K562 (cell line): ENCODE measurements at regions not wholly inside any gene's neighbourhood (a gene's known extent, or its start where the extent isn't known, plus 50 kb on each side); places are given as distances from the start of the nearest gene placed in this dataset.

Source experiments
- ATAC-seq: fragments of 200-7000 bp; cut with Tn5 transposase; 3 replicates; pipeline ENCODE4 v1.9.1; 2020; ENCODE audit warnings: moderate library complexity
- BruUV-seq: library from RNA; stranded (reverse); fragments of 400-500 nt; replicated peaks from 2 replicates; lab custom pipeline; 2021; lab: Mats Ljungman, UMichigan
- CTCF ChIA-PET: fragments of 300-600 bp; formaldehyde crosslinking; extraction: SDS; loops from one replicate; lab custom pipeline; 2021; ENCODE audit warnings: low intra/inter-chr PET ratio; lab: Yijun Ruan, JAX
- POLR2A ChIA-PET: fragments of 300-600, 350-650 bp; sonication (Branson Sonifier 250); formaldehyde crosslinking; extraction: SDS; loops from one replicate; lab custom pipeline; 2021; ENCODE audit warnings: antibody characterized with exemption, inconsistent platforms; lab: Yijun Ruan, JAX
- DNase-seq, 4 experiments: peaks; one replicate each; pipeline versions ENCODE4 v3.0.0 to v3.0.0-alpha.2; 2011 to 2018; ENCODE audit warnings: low spot score in 3 of 4, mixed read lengths in 3 of 4; ENCODE audit errors: extremely low read depth in 1 of 4
- FAIRE-seq: peaks from 2 replicates; lab custom pipeline; 2011; peaks lifted over from hg19 to GRCh38; lab: Jason Lieb, UNC
- H2AFZ ChIP-seq: 2 replicates; pipeline ENCODE4 v1.6.0; 2011; ENCODE audit warnings: low read depth, low read length, control low read depth, inconsistent platforms
- H3K27ac ChIP-seq: fragments of 200-600 bp; 3 replicates; pipeline ENCODE4 v1.8.0; 2011; ENCODE audit warnings: low read depth, mild to moderate bottlenecking, control low read depth, inconsistent platforms, low read length, moderate library complexity, mixed read lengths; ENCODE audit errors: extremely low read depth
- H3K27me3 ChIP-seq, 2 experiments: fragments of 300-600 bp in 1 of 2; 2 replicates in 1 of 2; 3 replicates in 1 of 2; pipeline versions ENCODE4 v1.6.0 to v1.8.0; 2011; ENCODE audit warnings: inconsistent platforms in 2 of 2, low read length in 2 of 2, mild to moderate bottlenecking in 1 of 2, mixed read lengths in 1 of 2, moderate library complexity in 1 of 2; ENCODE audit not compliant: control insufficient read depth in 2 of 2, insufficient read depth in 2 of 2
- H3K36me3 ChIP-seq: fragments of 300-600 bp; 3 replicates; pipeline ENCODE4 v1.8.0; 2011; ENCODE audit warnings: mild to moderate bottlenecking, low read length, inconsistent platforms; ENCODE audit not compliant: control insufficient read depth, insufficient read depth
- H3K4me1 ChIP-seq, 2 experiments: fragments of 200-600 bp in 1 of 2; replicated peaks in 1 of 2; 2 replicates in 1 of 2; 3 replicates in 1 of 2; pipeline versions ENCODE4 v1.5.1 to v1.8.0; 2011; ENCODE audit warnings: inconsistent platforms in 2 of 2, low read length in 2 of 2, mild to moderate bottlenecking in 1 of 2, mixed read lengths in 1 of 2, moderate library complexity in 1 of 2; ENCODE audit not compliant: control insufficient read depth in 2 of 2, insufficient read depth in 2 of 2
- H3K4me2 ChIP-seq: 2 replicates; pipeline ENCODE4 v1.6.1; 2011; ENCODE audit warnings: low read length, control low read depth, inconsistent platforms, mixed read lengths; ENCODE audit not compliant: insufficient read depth
- H3K4me3 ChIP-seq: fragments of 200-600 bp; sonication (generic), shearing (Covaris generic); 2 replicates; pipeline ENCODE4 v1.5.1; 2016; ENCODE audit warnings: control low read depth, inconsistent platforms
- H3K79me2 ChIP-seq: fragments of 200-600 bp; 3 replicates; pipeline ENCODE4 v1.8.0; 2011; ENCODE audit warnings: low read length, inconsistent platforms; ENCODE audit not compliant: control insufficient read depth, insufficient read depth
- H3K9ac ChIP-seq, 2 experiments: 2 replicates each; pipeline versions ENCODE4 v1.6.0 to v1.6.1; 2011; ENCODE audit warnings: low read depth in 2 of 2, low read length in 2 of 2, control low read depth in 1 of 2, inconsistent platforms in 1 of 2, mild to moderate bottlenecking in 1 of 2, mixed read lengths in 1 of 2; ENCODE audit not compliant: insufficient read depth in 1 of 2
- H3K9me1 ChIP-seq: one replicate; pipeline ENCODE4 v1.6.0; 2011; ENCODE audit warnings: inconsistent platforms, mild to moderate bottlenecking, low read length, moderate library complexity; ENCODE audit not compliant: control insufficient read depth, insufficient read depth
- H3K9me3 ChIP-seq: replicated peaks from 2 replicates; pipeline ENCODE4 v1.5.1; 2011; ENCODE audit warnings: low read depth, low read length, inconsistent platforms; ENCODE audit not compliant: control insufficient read depth, insufficient read depth
- H4K20me1 ChIP-seq: replicated peaks from 2 replicates; pipeline ENCODE4 v1.6.1; 2011; ENCODE audit warnings: low read length, inconsistent platforms, mixed read lengths; ENCODE audit not compliant: control insufficient read depth, insufficient read depth
- AFF4 ChIP-seq: sonication (generic); formaldehyde crosslinking; IDR thresholded peaks from 2 replicates; pipeline ENCODE4 v1.8.0; 2023; ENCODE audit warnings: mild to moderate bottlenecking, missing genetic modification reagents
- ELK3 ChIP-seq: fragments of 450-650 bp; formaldehyde crosslinking; IDR thresholded peaks from 2 replicates; pipeline ENCODE4 v1.4.0; 2020; ENCODE audit warnings: mild to moderate bottlenecking
- ETS1 ChIP-seq: conservative IDR thresholded peaks from 2 replicates; pipeline ENCODE4 v1.6.1; 2011; ENCODE audit warnings: low read depth, mild to moderate bottlenecking, low read length; ENCODE audit not compliant: control insufficient read depth
- HMG20B ChIP-seq: fragments of 250-450 bp; sonication (Bioruptor Pico); IDR thresholded peaks from 2 replicates; pipeline ENCODE4 v1.5.0; 2021; ENCODE audit warnings: mild to moderate bottlenecking
- ID3 ChIP-seq, 2 experiments: fragments of 250-450 bp in 1 of 2; fragments of 450-650 bp in 1 of 2; sonication (Bioruptor Pico) in 1 of 2; IDR thresholded peaks; 2 replicates each; pipeline versions ENCODE4 v1.6.1 to v1.8.0; 2016 to 2021; ENCODE audit warnings: mild to moderate bottlenecking in 2 of 2, moderate library complexity in 2 of 2, missing compliant biosample characterization in 1 of 2, missing genetic modification characterization in 1 of 2
- NFIX ChIP-seq: fragments of 250-450 bp; sonication (Bioruptor Pico); IDR thresholded peaks from 2 replicates; pipeline ENCODE4 v1.4.0; 2020; ENCODE audit warnings: low read depth, mild to moderate bottlenecking, moderate library complexity
- POLR2B ChIP-seq: fragments of 450-650 bp; IDR thresholded peaks from 2 replicates; pipeline ENCODE4 v1.6.1; 2018; ENCODE audit warnings: low read depth; ENCODE audit not compliant: partially characterized antibody
- RBM34 ChIP-seq: fragments of 200-400 bp; formaldehyde crosslinking; IDR thresholded peaks from 2 replicates; pipeline ENCODE4 v1.6.1; 2018; ENCODE audit warnings: low read length, borderline replicate concordance; ENCODE audit not compliant: insufficient read depth
- ZBTB7A ChIP-seq: IDR thresholded peaks from 2 replicates; pipeline ENCODE4 v1.6.1; 2011; ENCODE audit warnings: low read depth, mild to moderate bottlenecking, low read length, moderate library complexity, borderline replicate concordance; ENCODE audit not compliant: control insufficient read depth
- ZFX ChIP-seq: sonication (generic); formaldehyde crosslinking; IDR thresholded peaks from 2 replicates; pipeline ENCODE4 v1.8.0; 2022; ENCODE audit warnings: mild to moderate bottlenecking, missing genetic modification reagents, moderate library complexity
- ZNF449 ChIP-seq: fragments of 250-450 bp; sonication (Bioruptor Pico); IDR thresholded peaks from 2 replicates; pipeline ENCODE4 v1.8.0; 2022; ENCODE audit warnings: moderate library complexity, mild to moderate bottlenecking, inconsistent platforms
- ZNF707 ChIP-seq: fragments of 250-450 bp; sonication (Bioruptor Pico); conservative IDR thresholded peaks from 2 replicates; pipeline ENCODE4 v1.8.0; 2022; ENCODE audit warnings: inconsistent platforms, mild to moderate bottlenecking, moderate library complexity
- WGBS: fragments of 100-300 bp; shearing (Covaris generic); methylation state at CpG from one replicate; pipeline ENCODE4 v1.1.6; 2016; ENCODE audit warnings: low coverage, mixed read lengths; ENCODE audit not compliant: insufficient coverage; ENCODE audit errors: missing lambda C conversion rate; 5-methylcytosine and 5-hydroxymethylcytosine counted together
- in situ Hi-C: fragments of 300-500 bp; cut with MboI; formaldehyde crosslinking; loops from 4 replicates; pipeline ENCODE4 v1.15.0; 2018; ENCODE audit warnings: inconsistent platforms, mixed read lengths
- intact Hi-C: fragments of 100-400 bp; cut with micrococcal nuclease; formaldehyde crosslinking; loops from 2 replicates; pipeline ENCODE4 v1.14.2; 2022

GRCh38 chr6:145070791-145071190, 664.5 kb downstream of the EPM2A start:
- Histone ChIP-seq H3K9me3 (no peaks in the 10 kb centered on the region), H3K27me3 (no peaks in the 10 kb centered on the region), H3K79me2 (no peaks in the 10 kb centered on the region), H3K4me3 (no peak overlapping the region), H3K4me1 (no peaks in the 10 kb centered on the region), H3K9me1 (no peaks in the 10 kb centered on the region), H3K36me3 (no peaks in the 10 kb centered on the region), H2AFZ (no peak overlapping the region), H3K27ac (no peak overlapping the region), H3K4me2 (no peak overlapping the region), H3K9ac (no peak overlapping the region), H4K20me1 (no peaks in the 10 kb centered on the region)
- DNase-seq = no peak
- in situ Hi-C loops = no loop called here
- ChIA-PET POLR2A (no interaction called here), CTCF (no interaction called here)
- 0% methylated on average over 2 of the region's 2 CpGs for WGBS
- no peak for FAIRE-seq
- intact Hi-C loops = no loop called here
- ATAC-seq = no peak
- no TSS peak for BruUV-seq
- TF ChIP-seq ETS1 = no peak
- TF ChIP-seq ELK3 (CRISPR knock-in tag) = no peak
- no peak for TF ChIP-seq NFIX (CRISPR knock-in tag)
- no peak for TF ChIP-seq ZFX (CRISPR knock-in tag)
- TF ChIP-seq ID3 (CRISPR knock-in tag; IDR thresholded peaks at IDR 0.05) = no peak
- no peak for TF ChIP-seq ID3 (tag; IDR thresholded peaks at IDR 0.05)
- no peak for TF ChIP-seq RBM34
- no peak for TF ChIP-seq HMG20B
- TF ChIP-seq POLR2B = no peak
- no peak for TF ChIP-seq ZNF449 (CRISPR knock-in tag)
- TF ChIP-seq AFF4 = no peak
- no peak for TF ChIP-seq ZBTB7A
- TF ChIP-seq ZNF707 (CRISPR knock-in tag) = no peak
